Activated CD4-positive, alpha-beta T cell treated with anti-CD3 and anti-CD28 coated beads, Interleukin-2, amount 50 U/mL, for 4 hours (primary cell): ENCODE measurements at regions not wholly inside any gene's neighbourhood (a gene's known extent, or its start where the extent isn't known, plus 50 kb on each side); places are given as distances from the start of the nearest gene placed in this dataset.
"Not testable (repeated sequence)": the region's sequence is repeated elsewhere in the genome, so short reads cannot be mapped to it uniquely, and the experiment has no call there.

Experiments used
- DNase-seq, 2 experiments: peaks; one replicate each; pipeline ENCODE4 v3.0.0-alpha.2; 2020

DNA sequence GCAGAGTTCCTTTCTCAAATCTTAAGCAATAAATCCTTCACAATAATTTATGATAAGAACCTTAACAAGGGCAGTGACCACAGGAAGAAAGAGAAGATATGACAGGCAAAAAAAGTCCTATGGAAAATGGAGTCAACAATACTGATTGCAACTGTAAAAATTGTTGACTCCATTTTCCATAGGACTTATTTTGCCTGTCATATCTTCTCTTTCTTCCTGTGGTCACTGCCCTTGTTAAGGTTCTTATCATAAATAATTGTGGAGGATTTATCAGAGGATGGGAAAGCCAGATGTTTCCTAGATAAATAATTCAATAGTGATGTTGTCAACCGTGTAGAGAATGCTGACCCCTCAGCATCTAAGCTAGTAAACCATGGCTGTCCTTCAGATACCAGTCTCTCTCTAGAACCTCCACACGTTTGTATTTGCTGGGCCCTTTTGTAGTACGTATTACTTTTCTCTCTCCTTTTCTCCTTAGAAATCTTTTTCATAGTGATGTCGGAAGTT is 172.6 kb upstream of the BET1 start:
- DNase-seq = no peak

- DNase-seq = no peak
Measured at GRCh38 chr7:94177441-94177840, 173.3 kb upstream of the BET1 start.

DNA sequence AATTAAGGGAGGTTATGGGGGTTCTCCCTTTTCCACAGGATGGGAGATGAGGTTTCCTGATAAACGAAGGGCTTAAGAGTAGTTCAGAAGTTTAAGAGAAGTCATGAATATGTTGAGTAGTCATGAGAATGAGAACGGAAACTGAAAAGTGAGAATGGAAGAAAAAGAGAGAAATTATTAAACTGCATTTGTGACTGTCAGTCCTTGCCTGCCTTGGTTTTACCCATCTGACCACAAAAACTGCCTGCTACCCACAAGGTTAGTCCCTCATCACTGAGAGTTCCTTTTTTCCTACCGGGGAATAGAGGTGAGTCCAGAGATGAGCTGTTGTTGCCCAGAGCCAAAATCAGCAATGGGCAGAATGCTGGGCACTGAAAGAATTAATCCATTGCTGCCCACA is 174.1 kb upstream of the BET1 start:
- no peak for DNase-seq

- no peak for DNase-seq
Measured at GRCh38 chr7:94179466-94179865, 175.3 kb upstream of the BET1 start.

- DNase-seq = no peak
Measured at GRCh38 chr7:94182066-94182465, 177.9 kb upstream of the BET1 start.

GRCh38 chr7:94182721-94183120 is 178.6 kb upstream of the BET1 start:
- no peak for DNase-seq

- no peak for DNase-seq
Measured at GRCh38 chr7:94183289-94183749, 179.2 kb upstream of the BET1 start.

- DNase-seq = no peak
Measured at GRCh38 chr7:94183891-94184290, 179.7 kb upstream of the BET1 start.

DNA sequence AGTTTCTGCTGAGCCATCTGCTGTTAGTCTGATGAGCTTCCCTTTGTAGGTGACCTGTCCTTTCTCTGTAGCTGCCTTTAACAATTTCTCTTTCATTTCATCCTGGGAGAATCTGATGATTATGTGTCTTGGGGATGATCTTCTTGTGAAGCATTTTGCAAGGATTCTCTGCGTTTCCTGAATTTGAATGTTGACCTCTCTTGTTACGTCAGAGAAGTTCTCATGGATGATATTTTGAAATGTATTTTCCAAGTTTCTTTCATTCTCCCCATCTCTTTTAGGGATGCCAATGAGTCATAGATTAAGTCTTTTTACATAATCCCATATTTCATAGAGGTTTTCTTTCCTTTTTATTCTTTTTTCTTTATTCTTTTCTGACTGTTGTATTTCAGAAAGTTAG is 184.2 kb upstream of the BET1 start:
- DNase-seq = no peak

GRCh38 chr7:94190599-94191061 is 186.5 kb upstream of the BET1 start:
- no peak for DNase-seq

GRCh38 chr7:94194426-94194825 is 190.3 kb upstream of the BET1 start:
- not testable (repeated sequence) for DNase-seq

- DNase-seq = no peak
Measured at GRCh38 chr7:94195201-94195600, 191.0 kb upstream of the BET1 start.

GRCh38 chr7:94195813-94196212 is 191.7 kb upstream of the BET1 start:
- no peak for DNase-seq

DNA sequence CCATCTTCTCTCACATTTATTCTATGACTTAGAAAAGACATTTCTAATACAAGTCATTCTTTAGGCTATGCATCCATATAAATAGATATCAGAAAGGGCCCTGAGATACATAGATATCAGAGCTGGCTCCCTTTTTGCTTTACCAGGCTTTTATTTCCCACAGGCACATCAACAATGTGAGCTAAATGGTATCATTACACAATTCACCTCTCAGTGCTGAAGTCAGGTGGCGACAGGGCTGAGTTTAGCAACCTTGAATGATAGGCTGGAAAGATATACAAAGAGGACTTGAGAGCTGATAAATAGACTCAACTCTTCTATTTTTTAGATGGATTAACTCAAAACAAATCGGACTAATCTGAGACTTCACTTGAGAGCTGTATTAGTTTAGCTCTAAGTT is 189.2 kb upstream of the COL1A2 start:
- no peak for DNase-seq

- no peak for DNase-seq
Measured at GRCh38 chr7:94206295-94206694, 188.4 kb upstream of the COL1A2 start.

DNA sequence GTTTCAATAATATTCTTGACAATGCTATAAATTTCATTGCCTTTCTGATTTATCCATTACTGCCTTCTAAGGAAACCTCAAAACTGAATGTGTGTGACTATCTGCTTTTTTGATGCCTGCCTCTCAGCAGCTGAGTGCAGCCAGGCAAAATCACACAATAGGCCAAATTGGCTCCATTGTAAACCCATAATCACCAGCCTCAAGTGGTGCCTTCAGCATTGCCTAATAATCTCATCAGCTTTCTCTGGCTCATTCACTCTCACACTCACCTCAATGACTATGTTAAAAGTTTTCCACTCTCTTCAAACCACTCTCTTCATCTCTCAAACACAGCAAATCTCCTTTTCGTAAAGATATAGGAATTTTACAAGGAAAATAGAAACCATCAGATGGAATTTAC is 182.5 kb upstream of the COL1A2 start:
- DNase-seq = no peak

GRCh38 chr7:94216944-94217461 is 177.7 kb upstream of the COL1A2 start:
- no peak for DNase-seq

GRCh38 chr7:94217766-94218165 is 176.9 kb upstream of the COL1A2 start:
- no peak for DNase-seq

GRCh38 chr7:94222516-94222915 is 172.2 kb upstream of the COL1A2 start:
- DNase-seq = no peak

DNA sequence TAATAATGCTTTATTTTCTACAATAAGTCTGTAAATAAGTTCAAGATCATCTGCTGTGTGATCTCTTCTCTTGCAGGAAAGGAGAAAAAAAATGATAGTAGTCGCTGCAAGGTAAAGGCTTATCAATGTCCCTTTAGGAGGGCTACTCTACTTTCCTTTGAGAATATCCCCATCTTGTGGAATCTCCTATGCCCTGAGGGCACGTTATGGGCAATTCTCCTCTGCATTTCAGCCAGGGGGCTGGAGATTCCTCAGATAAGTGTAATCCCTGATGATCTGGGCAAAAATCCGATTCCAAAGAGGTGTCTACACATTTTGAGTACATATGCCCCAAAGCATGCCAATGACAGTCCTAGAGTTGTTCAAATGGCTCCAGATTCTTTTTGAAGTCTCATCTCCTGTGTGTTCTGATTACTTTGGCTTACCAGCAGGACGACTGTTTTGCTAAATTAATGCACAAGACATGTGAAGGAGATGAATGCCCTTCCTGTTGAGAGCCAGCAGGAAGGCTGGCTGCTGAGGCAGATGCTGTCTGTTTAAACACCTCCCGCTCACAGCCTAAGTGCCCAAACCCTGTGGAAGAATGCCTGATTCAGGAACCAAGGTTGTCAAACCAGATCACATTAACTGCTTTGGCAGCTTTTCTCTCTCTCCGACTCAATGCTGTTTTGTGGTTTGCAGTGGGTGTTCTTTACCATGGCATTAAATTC is 171.2 kb upstream of the COL1A2 start:
- DNase-seq = no peak

GRCh38 chr7:94228223-94228622 is 166.5 kb upstream of the COL1A2 start:
- DNase-seq = no peak

DNA sequence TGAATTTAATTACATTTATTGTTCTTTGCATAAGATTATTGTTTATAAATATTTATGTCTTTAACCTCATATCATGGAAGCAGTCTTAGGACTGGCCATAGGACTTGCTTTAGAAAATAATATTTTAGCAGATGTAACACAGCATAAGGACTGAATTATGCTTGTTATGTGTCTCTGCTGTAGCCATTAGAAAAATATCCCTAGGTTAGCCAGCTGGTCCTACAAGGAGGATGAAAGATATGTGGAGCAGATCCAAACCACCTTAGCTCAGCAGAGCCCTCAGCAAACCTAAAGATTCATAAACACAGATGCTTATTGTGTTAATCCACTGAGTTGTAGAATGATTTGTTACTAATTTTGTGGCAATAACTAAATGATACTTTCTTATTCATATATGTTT is 166.0 kb upstream of the COL1A2 start:
- no peak for DNase-seq

DNA sequence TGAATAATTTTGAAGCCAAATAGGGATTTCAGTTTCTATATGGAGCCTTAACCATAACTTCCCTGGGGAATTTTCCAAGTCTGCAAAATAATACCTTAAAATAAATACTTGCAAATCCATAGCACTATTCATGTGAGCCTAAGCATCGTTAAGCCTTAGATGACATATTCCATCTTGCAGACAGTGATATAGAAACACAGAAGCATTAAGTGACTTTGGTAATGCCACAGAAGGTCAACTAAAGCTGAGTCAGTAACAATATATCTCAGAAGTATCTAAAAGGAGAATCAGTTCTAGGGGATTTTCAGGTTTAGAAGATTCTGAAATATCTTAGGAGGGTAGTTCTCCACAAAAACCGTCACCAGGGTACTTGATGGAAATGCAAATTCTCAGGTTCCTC is 163.4 kb upstream of the COL1A2 start:
- no peak for DNase-seq

DNA sequence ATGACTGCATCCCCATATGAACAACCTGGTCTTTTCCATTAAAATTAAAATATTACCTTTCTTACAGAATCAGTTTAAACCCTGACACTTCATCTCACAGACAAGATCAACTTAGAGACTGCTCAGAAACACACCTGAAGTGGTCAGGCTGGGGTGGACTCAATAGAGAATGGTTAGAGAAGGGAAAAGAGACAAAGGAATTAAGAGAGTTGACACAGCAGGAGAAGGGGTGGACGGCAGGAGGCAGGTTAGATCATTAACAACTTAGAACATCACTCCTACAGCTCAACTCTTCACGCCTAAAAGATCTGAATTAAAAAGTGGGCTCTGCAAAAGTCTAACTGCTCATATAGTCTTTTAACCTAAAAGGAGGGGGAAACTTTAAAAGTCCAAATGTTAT is 157.7 kb upstream of the COL1A2 start:
- no peak for DNase-seq

- no peak for DNase-seq
Measured at GRCh38 chr7:94237417-94237816, 157.3 kb upstream of the COL1A2 start.
